SK-N-SH treated with all-trans-retinoic acid at 6 μM for 48 hours (cell line): ENCODE measurements at regions not wholly inside any gene's neighbourhood (a gene's known extent, or its start where the extent isn't known, plus 50 kb on each side); places are given as distances from the start of the nearest gene placed in this dataset.
A peak's percentile ranks its signal among the peaks of the same experiment; 100 is the strongest.

ENCODE experiments used
- ATAC-seq: fragments of 200-7000 bp; cut with Tn5 transposase; 3 replicates; pipeline ENCODE4 v1.9.1; 2020; ENCODE audit warnings: mild to moderate bottlenecking, moderate library complexity
- ARNTL ChIP-seq: fragments of 450-650 bp; formaldehyde crosslinking; IDR thresholded peaks from 2 replicates; pipeline ENCODE4 v1.5.0; 2020; ENCODE audit warnings: low read depth, mild to moderate bottlenecking, moderate library complexity, borderline replicate concordance
- BACH2 ChIP-seq: fragments of 250-450 bp; sonication (Bioruptor Pico); IDR thresholded peaks from 2 replicates; pipeline ENCODE4 v1.9.0; 2021; ENCODE audit warnings: mild to moderate bottlenecking, borderline replicate concordance
- CREB5 ChIP-seq: fragments of 250-450 bp; sonication (Bioruptor Pico); IDR thresholded peaks from 2 replicates; pipeline ENCODE4 v1.5.1; 2020; ENCODE audit warnings: low read depth, mild to moderate bottlenecking, moderate library complexity
- CSDC2 ChIP-seq: fragments of 250-450 bp; sonication (Bioruptor Pico); IDR thresholded peaks from 2 replicates; pipeline ENCODE4 v1.5.0; 2020; ENCODE audit warnings: mild to moderate bottlenecking, moderate library complexity
- CSRNP3 ChIP-seq: fragments of 250-450 bp; sonication (Bioruptor Pico); IDR thresholded peaks from 2 replicates; pipeline ENCODE4 v1.5.1; 2021; ENCODE audit warnings: mild to moderate bottlenecking, moderate library complexity
- ESRRG ChIP-seq: fragments of 250-450 bp; sonication (Bioruptor Pico); IDR thresholded peaks from 2 replicates; pipeline ENCODE4 v1.6.1; 2021; ENCODE audit warnings: mild to moderate bottlenecking
- GLIS3 ChIP-seq: fragments of 250-450 bp; sonication (Bioruptor Pico); IDR thresholded peaks from 2 replicates; pipeline ENCODE4 v1.5.0; 2020; ENCODE audit warnings: mild to moderate bottlenecking, moderate library complexity
- ISL1 ChIP-seq: fragments of 250-450 bp; sonication (Bioruptor Pico); IDR thresholded peaks from 2 replicates; pipeline ENCODE4 v2.1.2; 2022; ENCODE audit warnings: mild to moderate bottlenecking, moderate library complexity
- OSR1 ChIP-seq: fragments of 250-450 bp; sonication (Bioruptor Pico); IDR thresholded peaks from 2 replicates; pipeline ENCODE4 v1.8.0; 2022; ENCODE audit warnings: moderate library complexity, mild to moderate bottlenecking, inconsistent platforms
- POU6F1 ChIP-seq: fragments of 250-450 bp; sonication (Bioruptor Pico); IDR thresholded peaks from 2 replicates; pipeline ENCODE4 v1.8.0; 2021; ENCODE audit warnings: low read depth, mild to moderate bottlenecking, moderate library complexity, borderline replicate concordance
- PPARA ChIP-seq: fragments of 250-450 bp; sonication (Bioruptor Pico); IDR thresholded peaks from 2 replicates; pipeline ENCODE4 v1.5.0; 2020; ENCODE audit warnings: mild to moderate bottlenecking, borderline replicate concordance
- SNAI2 ChIP-seq: fragments of 250-450 bp; sonication (Bioruptor Pico); IDR thresholded peaks from 2 replicates; pipeline ENCODE4 v1.5.0; 2020; ENCODE audit warnings: mild to moderate bottlenecking, moderate library complexity
- TCF4 ChIP-seq: fragments of 250-450 bp; sonication (Bioruptor Pico); IDR thresholded peaks from 2 replicates; pipeline ENCODE4 v1.8.0; 2021; ENCODE audit warnings: mild to moderate bottlenecking, moderate library complexity, borderline replicate concordance
- TOX ChIP-seq: fragments of 250-450 bp; sonication (Bioruptor Pico); IDR thresholded peaks from 2 replicates; pipeline ENCODE4 v1.8.0; 2021; ENCODE audit warnings: mild to moderate bottlenecking, moderate library complexity, borderline replicate concordance
- ZC3H10 ChIP-seq: fragments of 250-450 bp; sonication (Bioruptor Pico); IDR thresholded peaks from 2 replicates; pipeline ENCODE4 v1.5.1; 2021; ENCODE audit warnings: mild to moderate bottlenecking, moderate library complexity
- ZFP3 ChIP-seq: fragments of 250-450 bp; sonication (Bioruptor Pico); IDR thresholded peaks from 2 replicates; pipeline ENCODE4 v1.5.0; 2020; ENCODE audit warnings: mild to moderate bottlenecking, moderate library complexity
- ZFP30 ChIP-seq: fragments of 450-650 bp; formaldehyde crosslinking; IDR thresholded peaks from 2 replicates; pipeline ENCODE4 v1.5.0; 2022; ENCODE audit warnings: mild to moderate bottlenecking, moderate library complexity
- ZNF565 ChIP-seq: fragments of 450-650 bp; formaldehyde crosslinking; conservative IDR thresholded peaks from 2 replicates; pipeline ENCODE4 v1.5.0; 2020; ENCODE audit warnings: low read depth, mild to moderate bottlenecking, moderate library complexity
- ZNF70 ChIP-seq: fragments of 450-650 bp; formaldehyde crosslinking; IDR thresholded peaks from 2 replicates; pipeline ENCODE4 v1.5.0; 2020; ENCODE audit warnings: mild to moderate bottlenecking, moderate library complexity
- ZNF8 ChIP-seq: fragments of 450-650 bp; formaldehyde crosslinking; IDR thresholded peaks from 2 replicates; pipeline ENCODE4 v1.5.0; 2020; ENCODE audit warnings: mild to moderate bottlenecking, moderate library complexity
- TF ChIP-seq, protein P1 (sequence below): fragments of 250-450 bp; sonication (Bioruptor Pico); IDR thresholded peaks from 2 replicates; pipeline ENCODE4 v1.5.0; 2020; ENCODE audit warnings: mild to moderate bottlenecking, moderate library complexity

DNA sequence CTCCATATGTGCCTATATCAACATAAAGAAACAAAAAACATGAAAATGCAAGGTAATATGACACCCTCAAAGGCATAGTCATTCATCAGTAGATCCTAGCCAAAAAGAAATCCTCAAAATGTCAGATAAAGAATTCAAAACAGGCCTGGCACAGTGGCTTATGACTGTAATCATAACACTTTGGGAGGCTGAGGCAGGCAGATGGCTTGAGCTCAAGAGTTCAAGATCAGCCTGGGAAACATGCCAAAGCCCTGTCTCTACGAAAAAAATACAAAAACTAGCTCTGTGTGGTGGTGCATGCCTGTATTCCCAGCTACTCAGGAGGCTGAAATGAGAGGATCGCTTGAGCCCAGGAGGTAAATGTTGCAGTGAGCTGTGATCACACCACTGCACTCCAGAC is 284.6 kb upstream of the KLHL29 start (continued):
- TF ChIP-seq CSRNP3 (CRISPR knock-in tag) (no peak), ZNF70 (no peak), ESRRG (CRISPR knock-in tag) (no peak), TCF4 (CRISPR knock-in tag) (no peak), ZNF8 (no peak), ZC3H10 (CRISPR knock-in tag) (no peak), ZFP3 (CRISPR knock-in tag) (no peak), CREB5 (CRISPR knock-in tag) (no peak), ZFP30 (CRISPR knock-in tag) (no peak), POU6F1 (CRISPR knock-in tag) (no peak), TOX (CRISPR knock-in tag) (no peak)

GRCh38 chr2:23106242-23106785 is 278.7 kb upstream of the KLHL29 start:
- no peak for ATAC-seq
- TF ChIP-seq SNAI2: no peak
- no peak for TF ChIP-seq ZFP3 (CRISPR knock-in tag)
- TF ChIP-seq ZFP30 (CRISPR knock-in tag): no peak
- no peak for TF ChIP-seq ZNF8
- no peak for TF ChIP-seq ZNF565 (CRISPR knock-in tag)
- no peak for TF ChIP-seq CSDC2 (CRISPR knock-in tag)
- no peak for TF ChIP-seq TCF4 (CRISPR knock-in tag)
- no peak for TF ChIP-seq TOX (CRISPR knock-in tag)
- no peak for TF ChIP-seq ESRRG (CRISPR knock-in tag)
- TF ChIP-seq CREB5 (CRISPR knock-in tag): no peak
- no peak for TF ChIP-seq CSRNP3 (CRISPR knock-in tag)
- TF ChIP-seq ARNTL: no peak
- no peak for TF ChIP-seq OSR1 (CRISPR knock-in tag)
- TF ChIP-seq PPARA (CRISPR knock-in tag): no peak
- TF ChIP-seq ZNF70: no peak
- no peak for TF ChIP-seq GLIS3 (CRISPR knock-in tag)
- TF ChIP-seq ISL1 (CRISPR knock-in tag): no peak
- no peak for TF ChIP-seq BACH2
- TF ChIP-seq POU6F1 (CRISPR knock-in tag): no peak
- TF ChIP-seq, all 23 proteins: peak for 0

- peak; percentile 71; the same call in 1 of the 2 replicates for TF ChIP-seq TCF4 (CRISPR knock-in tag)
- TF ChIP-seq, protein P1, sequence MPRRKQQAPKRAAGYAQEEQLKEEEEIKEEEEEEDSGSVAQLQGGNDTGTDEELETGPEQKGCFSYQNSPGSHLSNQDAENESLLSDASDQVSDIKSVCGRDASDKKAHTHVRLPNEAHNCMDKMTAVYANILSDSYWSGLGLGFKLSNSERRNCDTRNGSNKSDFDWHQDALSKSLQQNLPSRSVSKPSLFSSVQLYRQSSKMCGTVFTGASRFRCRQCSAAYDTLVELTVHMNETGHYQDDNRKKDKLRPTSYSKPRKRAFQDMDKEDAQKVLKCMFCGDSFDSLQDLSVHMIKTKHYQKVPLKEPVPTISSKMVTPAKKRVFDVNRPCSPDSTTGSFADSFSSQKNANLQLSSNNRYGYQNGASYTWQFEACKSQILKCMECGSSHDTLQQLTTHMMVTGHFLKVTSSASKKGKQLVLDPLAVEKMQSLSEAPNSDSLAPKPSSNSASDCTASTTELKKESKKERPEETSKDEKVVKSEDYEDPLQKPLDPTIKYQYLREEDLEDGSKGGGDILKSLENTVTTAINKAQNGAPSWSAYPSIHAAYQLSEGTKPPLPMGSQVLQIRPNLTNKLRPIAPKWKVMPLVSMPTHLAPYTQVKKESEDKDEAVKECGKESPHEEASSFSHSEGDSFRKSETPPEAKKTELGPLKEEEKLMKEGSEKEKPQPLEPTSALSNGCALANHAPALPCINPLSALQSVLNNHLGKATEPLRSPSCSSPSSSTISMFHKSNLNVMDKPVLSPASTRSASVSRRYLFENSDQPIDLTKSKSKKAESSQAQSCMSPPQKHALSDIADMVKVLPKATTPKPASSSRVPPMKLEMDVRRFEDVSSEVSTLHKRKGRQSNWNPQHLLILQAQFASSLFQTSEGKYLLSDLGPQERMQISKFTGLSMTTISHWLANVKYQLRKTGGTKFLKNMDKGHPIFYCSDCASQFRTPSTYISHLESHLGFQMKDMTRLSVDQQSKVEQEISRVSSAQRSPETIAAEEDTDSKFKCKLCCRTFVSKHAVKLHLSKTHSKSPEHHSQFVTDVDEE (CRISPR knock-in tag): peak; percentile 94; the same call in 1 of the 2 replicates
- no peak for TF ChIP-seq TOX (CRISPR knock-in tag)
- no peak for TF ChIP-seq ARNTL
- ATAC-seq: peak; percentile 37; the same call in 1 of the 3 replicates
Observed at GRCh38 chr2:23107327-23107941, 277.5 kb upstream of the KLHL29 start.
